ENCODE measurements at regions not wholly inside any gene's neighbourhood (a gene's known extent, or its start where the extent isn't known, plus 50 kb on each side); places are given as distances from the start of the nearest gene placed in this dataset.

- Histone ChIP-seq H3K4me1 (no peaks in the 10 kb centered on the region), H3K27ac (no peak overlapping the region), H3K4me3 (no peak overlapping the region), H3K27me3 (no peaks in the 10 kb centered on the region), H3K9me3 (peaks cover 0 to 11% (median 3%) of the 10 kb centered on the region in 4 donors), H3K36me3 (no peaks in the 10 kb centered on the region)
- no peak for TF ChIP-seq CTCF (IDR thresholded peaks at IDR 0.05)
- no peak for DNase-seq (ENCODE audit: low spot score in 2 of 2)
- 87 to 88% methylated on average over 4 of the region's 4 CpGs for WGBS, 2 donors
These were observed 58.2 kb downstream of the MEX3B start for GRCh38 chr15:81987628-81988027.

- Histone ChIP-seq H3K9me3 (no peaks in the 10 kb centered on the region), H3K36me3 (no peaks in the 10 kb centered on the region), H3K4me1 (peaks cover 0 to 8% (median 0%) of the 10 kb centered on the region in 4 donors), H3K27me3 (no peaks in the 10 kb centered on the region), H3K27ac (no peak overlapping the region), H3K4me3 (no peak overlapping the region)
- TF ChIP-seq POLR2A (IDR thresholded peaks at IDR 0.05) (no peak), CTCF (IDR thresholded peaks at IDR 0.05) (no peak), EP300 (IDR thresholded peaks at IDR 0.05) (no peak)
- 87 to 91% methylated on average over 10 of the region's 10 CpGs for WGBS, 2 donors
- DNase-seq (ENCODE audit: low spot score in 2 of 2): no peak
These were observed 62.3 kb downstream of the MEX3B start for GRCh38 chr15:81983497-81983896.

GRCh38 chr15:81982808-81983207 is 63.0 kb downstream of the MEX3B start:
- no peak overlapping the region for H3K27ac ChIP-seq
- H3K36me3 ChIP-seq: no peaks in the 10 kb centered on the region
- H3K27me3 ChIP-seq: no peaks in the 10 kb centered on the region
- DNase-seq (ENCODE audit: low spot score in 2 of 2): no peak
- 94 to 95% methylated on average over 5 of the region's 5 CpGs for WGBS, 2 donors
- TF ChIP-seq CTCF (IDR thresholded peaks at IDR 0.05): no peak
- TF ChIP-seq EP300 (IDR thresholded peaks at IDR 0.05): no peak
- TF ChIP-seq POLR2A (IDR thresholded peaks at IDR 0.05): no peak
- H3K4me1 ChIP-seq: peaks cover 0 to 8% (median 0%) of the 10 kb centered on the region in 4 donors
- no peak overlapping the region for H3K4me3 ChIP-seq
- H3K9me3 ChIP-seq: peaks cover 0 to 7% (median 2%) of the 10 kb centered on the region in 4 donors

GRCh38 chr15:81981908-81982307 is 63.9 kb downstream of the MEX3B start:
- 10 to 17% methylated on average over 3 of the region's 3 CpGs for WGBS, 2 donors
- no peak for TF ChIP-seq CTCF (IDR thresholded peaks at IDR 0.05)
- no peak for TF ChIP-seq EP300 (IDR thresholded peaks at IDR 0.05)
- TF ChIP-seq POLR2A (IDR thresholded peaks at IDR 0.05): no peak
- Histone ChIP-seq H3K9me3 (peaks cover 0 to 16% (median 4%) of the 10 kb centered on the region in 4 donors), H3K4me3 (no peak overlapping the region), H3K4me1 (peaks cover 0 to 8% (median 0%) of the 10 kb centered on the region in 4 donors), H3K27me3 (no peaks in the 10 kb centered on the region), H3K27ac (no peak overlapping the region), H3K36me3 (no peaks in the 10 kb centered on the region)
- DNase-seq (ENCODE audit: low spot score in 2 of 2): no peak

GRCh38 chr15:81977464-81977863 is 68.4 kb downstream of the MEX3B start:
- Histone ChIP-seq H3K4me3 (no peak overlapping the region), H3K27ac (no peak overlapping the region), H3K9me3 (peaks cover 0 to 34% (median 4%) of the 10 kb centered on the region in 4 donors), H3K36me3 (no peaks in the 10 kb centered on the region), H3K27me3 (no peaks in the 10 kb centered on the region), H3K4me1 (peaks cover 0 to 8% (median 0%) of the 10 kb centered on the region in 4 donors)
- no peak for DNase-seq (ENCODE audit: low spot score in 2 of 2)
- WGBS, 2 donors: 90 to 100% methylated on average over 1 of the region's 1 CpG
- no peak for TF ChIP-seq CTCF (IDR thresholded peaks at IDR 0.05)
- no peak for TF ChIP-seq EP300 (IDR thresholded peaks at IDR 0.05)
- TF ChIP-seq POLR2A (IDR thresholded peaks at IDR 0.05): no peak
